ENCODE measurements at regions not wholly inside any gene's neighbourhood (a gene's known extent, or its start where the extent isn't known, plus 50 kb on each side); places are given as distances from the start of the nearest gene placed in this dataset.
"Not testable (repeated sequence)": the region's sequence is repeated elsewhere in the genome, so short reads cannot be mapped to it uniquely, and the experiment has no call there.

GRCh38 chr22:27070594-27070993, 413.2 kb downstream of the MIAT start:
- Histone ChIP-seq H3K4me1 (replicated peaks in 1 of 2) (no peaks in the 10 kb centered on the region), H3K27me3 (peaks cover 14% of the 10 kb centered on the region), H3K4me3 (no peak overlapping the region), H3K27ac (no peak overlapping the region), H3K9me3 (replicated peaks in 1 of 3) (no peaks in the 10 kb centered on the region), H3K36me3 (replicated peaks in 1 of 2) (no peaks in the 10 kb centered on the region)
- DNase-seq, result no peak
- WGBS, 4 donors, result 43 to 56% (median 48%) methylated on average over 8 of the region's 8 CpGs
- intact Hi-C loops (cut with DNase I), result no loop called here
- TF ChIP-seq POLR2A (IDR thresholded peaks at IDR 0.05), result no peak
- TF ChIP-seq CTCF (IDR thresholded peaks at IDR 0.05), result no peak

GRCh38 chr22:27073601-27074425, 416.4 kb downstream of the MIAT start:
- intact Hi-C loops (cut with DNase I), result no loop called here
- no peak for DNase-seq

GRCh38 chr22:27075028-27075678, 417.8 kb downstream of the MIAT start:
- Histone ChIP-seq H3K4me3 (no peak overlapping the region), H3K4me1 (replicated peaks in 1 of 2) (no peaks in the 10 kb centered on the region), H3K27me3 (peaks cover 29% of the 10 kb centered on the region), H3K27ac (no peak overlapping the region), H3K9me3 (replicated peaks in 1 of 3) (no peaks in the 10 kb centered on the region), H3K36me3 (replicated peaks in 1 of 2) (no peaks in the 10 kb centered on the region)
- WGBS, 4 donors, result 49 to 60% (median 57%) methylated on average over 6 of the region's 6 CpGs
- TF ChIP-seq POLR2A (IDR thresholded peaks at IDR 0.05), result no peak
- TF ChIP-seq CTCF (IDR thresholded peaks at IDR 0.05), result no peak
- intact Hi-C loops (cut with DNase I), result no loop called here
- no peak for DNase-seq

More at GRCh38 chr22:27073601-27074425, 416.4 kb downstream of the MIAT start:
- Histone ChIP-seq H3K4me3 (no peak overlapping the region), H3K4me1 (replicated peaks in 1 of 2) (no peaks in the 10 kb centered on the region), H3K9me3 (replicated peaks in 1 of 3) (no peaks in the 10 kb centered on the region), H3K27ac (no peak overlapping the region), H3K36me3 (replicated peaks in 1 of 2) (no peaks in the 10 kb centered on the region), H3K27me3 (peaks cover 29% of the 10 kb centered on the region)
- WGBS, 4 donors, result 58 to 62% (median 60%) methylated on average over 12 of the region's 12 CpGs
- TF ChIP-seq POLR2A (IDR thresholded peaks at IDR 0.05) (no peak), CTCF (IDR thresholded peaks at IDR 0.05) (no peak)

- no peak for DNase-seq
- H3K27ac ChIP-seq, result no peak overlapping the region
- H3K9me3 ChIP-seq (replicated peaks in 1 of 3), result no peaks in the 10 kb centered on the region
- H3K4me1 ChIP-seq (replicated peaks in 1 of 2), result no peaks in the 10 kb centered on the region
- peaks cover 22% of the 10 kb centered on the region for H3K27me3 ChIP-seq
- intact Hi-C loops (cut with DNase I), result no loop called here
- WGBS, 4 donors, result 27 to 56% (median 35%) methylated on average over 7 of the region's 7 CpGs
- H3K36me3 ChIP-seq (replicated peaks in 1 of 2), result no peaks in the 10 kb centered on the region
- TF ChIP-seq CTCF (IDR thresholded peaks at IDR 0.05) (no peak), POLR2A (IDR thresholded peaks at IDR 0.05) (no peak)
- no peak overlapping the region for H3K4me3 ChIP-seq
These were observed 418.5 kb downstream of the MIAT start for GRCh38 chr22:27075891-27076290.

GRCh38 chr22:27078064-27078463, 420.7 kb downstream of the MIAT start:
- intact Hi-C loops (cut with DNase I); H3K27ac ChIP-seq; H3K36me3 ChIP-seq (replicated peaks in 1 of 2); H3K9me3 ChIP-seq (replicated peaks in 1 of 3); DNase-seq; H3K4me3 ChIP-seq; H3K4me1 ChIP-seq (replicated peaks in 1 of 2): not testable (repeated sequence)
- peaks cover 20% of the 10 kb centered on the region for H3K27me3 ChIP-seq
- WGBS, 4 donors, result 80 to 89% (median 83%) methylated on average over 3 of the region's 3 CpGs

Data from adrenal gland (tissue), 9 donors.